BJ (cell line): ENCODE measurements at regions not wholly inside any gene's neighbourhood (a gene's known extent, or its start where the extent isn't known, plus 50 kb on each side); places are given as distances from the start of the nearest gene placed in this dataset.
"Not testable (repeated sequence)": the region's sequence is repeated elsewhere in the genome, so short reads cannot be mapped to it uniquely, and the experiment has no call there.

ENCODE experiments used
- CTCF ChIA-PET: fragments of 350-600 bp; formaldehyde crosslinking; extraction: SDS; loops from one replicate; lab custom pipeline; 2021; ENCODE audit warnings: antibody characterized with exemption, inconsistent platforms; lab: Yijun Ruan, JAX
- POLR2A ChIA-PET: fragments of 300-600 bp; sonication (Branson Sonifier 250); formaldehyde crosslinking; extraction: SDS; loops from one replicate; lab custom pipeline; 2021; ENCODE audit warnings: antibody characterized with exemption; lab: Charles Lee
- DNase-seq: peaks from one replicate; pipeline ENCODE4 v3.0.0-alpha.2; 2011; ENCODE audit warnings: low read depth
- H3K27me3 ChIP-seq: 2 replicates; pipeline ENCODE4 v1.6.0; 2011; ENCODE audit warnings: low read length; ENCODE audit not compliant: control insufficient read depth, insufficient read depth
- H3K36me3 ChIP-seq: 2 replicates; pipeline ENCODE4 v1.5.1; 2011; ENCODE audit warnings: low read length; ENCODE audit not compliant: control insufficient read depth, insufficient read depth
- H3K4me3 ChIP-seq: 2 replicates; pipeline ENCODE4 v1.5.1; 2011; ENCODE audit warnings: low read depth, mild to moderate bottlenecking, control low read depth, low read length
- CTCF ChIP-seq: IDR thresholded peaks from 2 replicates; pipeline ENCODE4 v1.5.1; 2011; ENCODE audit warnings: low read depth, mild to moderate bottlenecking, control low read depth, inconsistent platforms, low read length, moderate library complexity; ENCODE audit not compliant: insufficient read depth

- no peak for TF ChIP-seq CTCF
- Histone ChIP-seq H3K4me3 (no peak overlapping the region), H3K36me3 (no peaks in the 10 kb centered on the region), H3K27me3 (no peaks in the 10 kb centered on the region)
- ChIA-PET POLR2A (interaction anchor here (0.6 to 0.7 kb wide), 2 partner anchors 33 to 1220 kb away, joined by 3 read pairs; no protein-coding TSS in a partner anchor), CTCF (interaction anchor here (0.5 to 0.9 kb wide), 2 partner anchors 34 to 141 kb away, joined by 4 read pairs; no protein-coding TSS in a partner anchor)
- peak; percentile 53 for DNase-seq
Observed at GRCh38 chr3:117052395-117052794, 342.8 kb downstream of the TUSC7 start.

- H3K36me3 ChIP-seq: no peaks in the 10 kb centered on the region
- DNase-seq: no peak
- ChIA-PET CTCF (interaction anchor here (1.0 to 1.4 kb wide), 3 partner anchors 36 to 139 kb away, joined by 3 read pairs; no protein-coding TSS in a partner anchor), POLR2A (no interaction called here)
- H3K27me3 ChIP-seq: no peaks in the 10 kb centered on the region
- H3K4me3 ChIP-seq: no peak overlapping the region
- TF ChIP-seq CTCF: no peak
Observed at GRCh38 chr3:117054556-117054955, 345.0 kb downstream of the TUSC7 start.

GRCh38 chr3:117056946-117057345, 347.4 kb downstream of the TUSC7 start:
- H3K27me3 ChIP-seq, POLR2A ChIA-PET, H3K4me3 ChIP-seq, H3K36me3 ChIP-seq, DNase-seq: not testable (repeated sequence)
- CTCF ChIA-PET: interaction anchor here (1.0 to 1.7 kb wide), 4 partner anchors 22 to 138 kb away, joined by 3 to 4 read pairs (median 4); no protein-coding TSS in a partner anchor

- ChIA-PET CTCF (interaction anchor here (0.6 to 1.7 kb wide), 17 partner anchors 12 to 1874 kb away, joined by 3 to 6 read pairs (median 3); no protein-coding TSS in a partner anchor), POLR2A (no interaction called here)
- no peak for DNase-seq
- H3K4me3 ChIP-seq: no peak overlapping the region
- H3K27me3 ChIP-seq: no peaks in the 10 kb centered on the region
- peak; percentile 51 for TF ChIP-seq CTCF
- H3K36me3 ChIP-seq: no peaks in the 10 kb centered on the region
Observed at GRCh38 chr3:117059067-117059955, 349.7 kb downstream of the TUSC7 start.

- DNase-seq: no peak
- no peak overlapping the region for H3K4me3 ChIP-seq
- TF ChIP-seq CTCF: no peak
- ChIA-PET CTCF (interaction anchor here (0.9 to 1.6 kb wide), 6 partner anchors 11 to 125 kb away, joined by 3 to 6 read pairs (median 3); no protein-coding TSS in a partner anchor), POLR2A (no interaction called here)
- H3K36me3 ChIP-seq: no peaks in the 10 kb centered on the region
- H3K27me3 ChIP-seq: no peaks in the 10 kb centered on the region
Observed at GRCh38 chr3:117059956-117060270, 350.3 kb downstream of the TUSC7 start.
